UCSD-AML1 (cell line): ENCODE measurements at regions not wholly inside any gene's neighbourhood (a gene's known extent, or its start where the extent isn't known, plus 50 kb on each side); places are given as distances from the start of the nearest gene placed in this dataset.

Experiments used
- DNase-seq: peaks from one replicate; lab custom pipeline; 2025; ENCODE audit not compliant: unreplicated experiment; lab: John Stamatoyannopoulos, UW

DNA sequence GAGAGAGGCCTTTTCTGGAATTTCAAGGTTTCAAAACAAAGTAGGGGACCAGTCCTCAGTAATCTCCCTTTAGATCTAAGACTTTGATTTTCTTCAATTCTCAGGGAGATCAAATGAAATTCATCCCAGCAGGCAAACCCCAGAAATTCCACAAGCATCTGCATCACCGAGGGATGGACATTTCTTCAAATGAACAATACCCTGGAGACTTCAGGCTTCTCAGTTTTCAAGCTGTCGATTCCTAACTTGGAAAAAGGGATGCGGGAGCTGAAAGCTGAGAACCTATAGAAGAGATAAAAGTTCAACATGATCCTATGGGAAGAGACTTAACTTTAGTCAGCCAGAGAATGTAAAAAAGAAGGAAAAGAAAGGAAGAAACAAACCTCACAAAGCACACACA is 296.9 kb upstream of the CDH5 start:
- DNase-seq = no peak

DNA sequence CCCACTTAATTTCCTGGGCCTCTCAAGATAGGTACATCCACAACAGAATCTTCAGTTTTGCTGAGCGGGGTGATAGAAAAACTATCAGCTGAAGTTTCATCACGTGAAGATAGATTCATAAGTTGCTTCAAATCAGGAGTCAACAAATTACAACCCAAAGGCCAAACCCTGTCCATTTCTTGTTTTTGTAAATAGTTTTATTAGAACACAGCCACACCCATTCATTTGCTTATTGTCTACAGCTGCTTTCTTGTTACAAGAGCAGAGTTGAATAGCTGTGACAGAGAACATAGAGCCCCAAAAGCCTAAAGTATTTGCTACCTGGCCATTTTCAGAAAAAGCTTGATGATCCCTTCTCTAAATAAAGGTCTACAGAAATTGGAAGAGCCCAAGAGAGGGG is 300.1 kb upstream of the CDH5 start:
- DNase-seq = no peak

DNA sequence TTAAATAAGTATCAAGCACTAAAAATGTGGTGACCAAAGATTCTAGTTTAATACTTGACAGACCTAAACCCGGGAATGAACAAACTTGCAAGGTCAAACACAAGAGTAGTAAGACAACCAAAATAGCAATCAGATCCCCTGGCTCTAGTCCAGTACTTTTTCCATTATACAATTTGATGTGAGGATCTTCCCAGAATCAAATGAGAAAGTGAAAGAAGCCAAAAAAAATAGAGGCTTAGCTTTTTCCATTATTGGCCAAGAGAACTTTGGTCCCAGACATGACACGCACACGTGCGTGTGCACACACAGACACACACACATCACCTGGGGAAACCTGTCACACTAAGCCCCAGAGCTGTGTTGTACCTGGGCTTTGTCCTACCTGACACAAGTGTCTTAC is 300.6 kb upstream of the CDH5 start:
- DNase-seq = no peak

- no peak for DNase-seq
Observed at GRCh38 chr16:66064801-66065530, 301.5 kb upstream of the CDH5 start.

GRCh38 chr16:66058832-66059231 is 307.7 kb upstream of the CDH5 start:
- no peak for DNase-seq

- DNase-seq = no peak
Observed at GRCh38 chr16:66058172-66058691, 308.3 kb upstream of the CDH5 start.

GRCh38 chr16:66057057-66057456 is 309.4 kb upstream of the CDH5 start:
- DNase-seq = no peak

GRCh38 chr16:66054095-66054494 is 312.4 kb upstream of the CDH5 start:
- no peak for DNase-seq

- DNase-seq = no peak
Observed at GRCh38 chr16:66052745-66053144, 313.7 kb upstream of the CDH5 start.

GRCh38 chr16:66050991-66051390 is 315.5 kb upstream of the CDH5 start:
- no peak for DNase-seq

- DNase-seq = no peak
Observed at GRCh38 chr16:66049865-66050264, 316.6 kb upstream of the CDH5 start.

DNA sequence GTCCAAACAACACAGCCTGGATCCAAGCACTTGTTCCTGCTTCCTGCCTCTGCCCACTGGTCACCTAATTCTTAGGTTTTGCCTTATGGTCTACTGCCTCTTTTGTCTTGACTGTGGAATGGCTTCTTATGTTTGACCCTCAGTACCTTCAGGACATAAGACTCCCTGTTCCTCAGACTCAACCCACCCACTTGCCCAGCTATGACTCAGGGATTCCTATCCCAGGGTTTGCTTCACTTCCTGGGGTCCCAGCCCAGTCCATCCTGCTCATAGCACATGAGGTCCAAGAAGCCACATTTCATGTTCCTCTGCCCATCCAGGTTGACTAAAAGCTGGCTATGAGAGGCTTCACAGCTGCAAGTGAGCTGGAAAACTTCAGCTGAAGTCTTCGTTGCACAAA is 320.9 kb upstream of the CDH5 start:
- DNase-seq = no peak

DNA sequence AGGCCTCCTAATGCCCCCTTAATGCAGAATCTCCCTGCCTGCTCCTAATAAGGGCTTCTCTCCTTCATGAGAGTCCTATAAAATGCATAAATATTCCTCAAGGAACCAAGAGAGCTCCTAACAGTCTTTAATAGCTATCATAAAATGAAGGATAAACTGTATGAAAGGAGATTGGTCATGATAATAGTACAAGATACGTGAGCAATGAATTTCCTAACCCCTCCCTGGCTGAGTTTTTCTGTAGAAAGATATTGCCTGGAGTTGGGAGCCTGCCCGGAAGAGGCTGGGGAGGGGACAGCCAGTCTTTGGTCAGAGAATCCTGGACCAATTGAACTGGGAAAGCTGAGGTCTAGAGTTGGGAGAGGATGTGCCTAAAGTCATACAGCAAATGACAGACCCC is 321.9 kb upstream of the CDH5 start:
- no peak for DNase-seq

- DNase-seq = no peak
Observed at GRCh38 chr16:66044089-66044488, 322.4 kb upstream of the CDH5 start.

GRCh38 chr16:66043326-66043725 is 323.2 kb upstream of the CDH5 start:
- DNase-seq = no peak

DNA sequence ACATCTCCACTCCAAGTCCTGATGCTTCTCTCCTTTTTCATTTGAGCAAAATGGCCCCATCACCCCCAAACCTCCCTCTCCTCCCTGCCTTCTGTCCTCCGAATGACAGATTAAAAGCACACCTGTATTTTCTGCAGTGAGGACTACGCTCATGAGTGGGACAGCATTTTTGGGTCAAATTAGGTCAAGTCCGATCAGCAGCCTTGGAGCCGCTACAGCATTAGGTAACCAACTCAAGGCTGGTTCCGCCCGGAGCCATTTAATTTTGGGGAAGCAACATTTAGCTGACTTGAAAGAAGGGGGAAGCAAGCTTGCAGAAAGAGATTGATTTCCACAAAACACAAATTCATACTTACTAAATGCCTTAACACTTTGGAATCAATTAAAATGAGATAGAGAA is 324.1 kb upstream of the CDH5 start:
- no peak for DNase-seq

DNA sequence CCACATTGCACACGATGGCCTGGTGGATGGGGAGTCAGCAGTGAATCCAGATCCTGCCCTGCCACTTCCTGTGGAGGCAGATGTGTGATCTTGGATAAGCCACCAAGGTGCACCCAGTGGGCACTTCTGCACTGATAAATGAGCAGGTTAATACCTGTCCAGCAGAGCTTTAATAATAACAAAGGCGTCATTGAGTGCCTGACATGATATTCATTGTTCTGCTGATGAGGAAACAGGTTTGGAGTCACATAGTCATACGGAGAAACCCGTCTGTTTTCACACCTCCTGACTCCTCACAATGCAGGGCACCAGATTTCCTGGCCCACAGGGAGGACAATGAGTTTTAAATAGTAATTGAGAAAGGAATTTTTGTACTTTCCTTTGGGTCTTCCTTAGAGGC is 324.6 kb upstream of the CDH5 start:
- DNase-seq = no peak

- no peak for DNase-seq
Observed at GRCh38 chr16:66039793-66040192, 326.7 kb upstream of the CDH5 start.

DNA sequence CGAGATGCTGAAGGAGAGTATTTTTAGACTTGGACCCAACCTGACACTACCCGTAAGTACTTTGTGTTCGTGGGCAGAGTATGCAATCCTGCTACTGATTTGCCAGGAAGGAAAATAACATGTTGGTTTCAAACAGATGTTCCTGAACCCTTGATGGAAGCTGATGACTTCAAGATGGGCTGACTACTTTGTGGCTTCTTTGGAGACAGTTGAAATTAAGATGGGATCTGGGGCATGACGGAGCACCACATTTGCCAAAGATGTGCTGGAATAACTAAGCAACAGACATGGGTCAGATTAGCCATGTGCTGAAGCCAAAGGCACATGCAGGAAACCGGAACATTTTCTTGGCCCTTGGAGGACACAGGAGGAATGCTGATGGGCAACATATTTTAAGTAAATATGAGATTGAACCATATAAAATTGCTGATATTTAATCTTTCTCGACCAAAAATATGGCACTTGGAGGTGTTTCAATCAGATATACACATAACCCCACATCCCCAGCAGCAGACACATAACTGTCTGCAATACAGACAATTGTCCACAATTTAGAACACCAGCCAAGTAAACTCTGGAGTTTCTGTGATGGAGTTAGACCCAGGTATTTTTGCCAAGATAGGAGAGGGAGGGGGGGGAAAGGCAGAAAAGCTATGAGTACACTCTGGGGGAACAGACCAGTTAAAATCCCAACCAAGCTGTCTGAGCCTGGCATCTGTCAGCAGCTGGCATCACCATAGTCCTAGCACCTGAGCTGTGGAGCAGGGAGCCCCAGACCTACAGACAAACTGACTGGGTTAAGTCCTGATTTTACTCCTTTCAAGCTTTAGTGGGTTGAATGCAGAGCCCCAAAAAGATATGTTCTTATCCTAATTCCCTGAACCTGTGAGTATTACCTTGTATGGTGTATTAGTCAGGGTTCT is 329.4 kb upstream of the CDH5 start:
- DNase-seq = no peak

GRCh38 chr16:66036184-66036583 is 330.3 kb upstream of the CDH5 start:
- no peak for DNase-seq

DNA sequence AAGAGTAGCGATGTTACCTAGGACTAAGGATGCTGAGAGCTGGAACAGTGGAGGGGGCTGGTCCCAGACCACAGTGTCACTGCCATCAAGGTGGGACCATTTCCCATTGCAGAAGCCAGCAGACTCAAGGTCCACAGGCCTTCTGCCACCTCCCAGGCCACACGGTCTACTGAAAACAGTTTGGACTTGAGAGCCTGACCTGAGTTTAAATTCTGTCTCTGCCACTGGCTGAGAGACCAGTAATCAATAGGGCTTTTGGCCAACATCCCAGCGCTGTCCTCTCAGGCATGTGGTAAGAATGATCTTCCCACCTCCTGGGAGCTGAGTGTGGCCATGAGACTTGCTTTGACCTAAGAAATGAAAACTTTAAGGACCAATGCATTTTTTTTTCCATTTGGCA is 331.4 kb upstream of the CDH5 start:
- no peak for DNase-seq

DNA sequence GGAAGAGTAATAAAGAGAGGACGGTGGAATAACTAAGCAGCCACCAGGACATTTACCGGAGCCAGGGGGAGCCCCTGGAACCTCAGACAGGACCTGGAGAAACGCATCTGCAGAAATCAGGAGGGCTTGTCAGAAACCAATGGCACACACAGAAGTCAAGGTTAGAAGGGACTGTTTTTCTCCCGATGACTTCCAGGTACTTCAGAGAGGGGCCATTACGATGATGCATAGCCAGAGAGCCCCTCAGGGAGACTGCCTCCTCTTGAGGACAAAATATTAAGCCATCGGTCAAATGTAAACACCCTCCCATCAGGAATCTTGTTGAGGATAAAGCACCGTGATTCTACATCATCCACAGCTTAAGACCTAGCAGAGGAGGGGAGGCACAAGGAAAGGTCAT is 333.6 kb upstream of the CDH5 start:
- no peak for DNase-seq
